Neural progenitor cell (in vitro differentiated cells): ENCODE measurements at regions not wholly inside any gene's neighbourhood (a gene's known extent, or its start where the extent isn't known, plus 50 kb on each side); places are given as distances from the start of the nearest gene placed in this dataset.

ENCODE experiments used
- DNase-seq: peaks from one replicate; pipeline ENCODE4 v3.0.0-alpha.2; 2016; ENCODE audit warnings: low spot score
- H2AFZ ChIP-seq: fragments of 200-600 bp; sonication (generic); replicated peaks from 2 replicates; pipeline ENCODE4 v1.6.1; 2016; ENCODE audit warnings: antibody characterized with exemption
- H3F3A ChIP-seq: fragments of 200-600 bp; sonication (generic); 2 replicates; pipeline ENCODE4 v1.6.1; 2016; ENCODE audit warnings: antibody characterized with exemption, low read depth
- H3K27ac ChIP-seq: fragments of 200-600 bp; sonication (generic); 2 replicates; pipeline ENCODE4 v1.5.1; 2016; ENCODE audit warnings: mild to moderate bottlenecking
- H3K27me3 ChIP-seq: fragments of 200-600 bp; sonication (generic); 2 replicates; pipeline ENCODE4 v1.6.1; 2016; ENCODE audit warnings: mild to moderate bottlenecking, moderate library complexity
- H3K36me3 ChIP-seq: fragments of 200-600 bp; sonication (generic); 2 replicates; pipeline ENCODE4 v1.5.1; 2016
- H3K4me1 ChIP-seq: fragments of 200-600 bp; sonication (generic); 2 replicates; pipeline ENCODE4 v1.6.1; 2016; ENCODE audit warnings: mixed run types
- H3K4me2 ChIP-seq: fragments of 200-600 bp; sonication (generic); 2 replicates; pipeline ENCODE4 v1.6.1; 2016
- H3K4me3 ChIP-seq: fragments of 200-600 bp; sonication (generic); 2 replicates; pipeline ENCODE4 v1.5.1; 2016
- H3K79me2 ChIP-seq: fragments of 200-600 bp; sonication (generic); 2 replicates; pipeline ENCODE4 v1.6.1; 2016; ENCODE audit warnings: low read depth
- H3K9ac ChIP-seq: fragments of 200-600 bp; sonication (generic); 2 replicates; pipeline ENCODE4 v1.6.1; 2016
- H3K9me3 ChIP-seq: fragments of 200-600 bp; sonication (generic); 2 replicates; pipeline ENCODE4 v1.5.1; 2016; ENCODE audit warnings: low read depth
- H4K20me1 ChIP-seq: fragments of 200-600 bp; sonication (generic); 2 replicates; pipeline ENCODE4 v1.6.1; 2016; ENCODE audit warnings: low read depth
- H3K27ac Mint-ChIP-seq: 3 replicates; pipeline ENCODE4 v1.8.0; 2021; ENCODE audit warnings: mixed read lengths
- H3K27me3 Mint-ChIP-seq: 2 replicates; pipeline ENCODE4 v1.8.0; 2022; ENCODE audit warnings: low read depth, mild to moderate bottlenecking, inconsistent platforms, moderate library complexity, mixed read lengths; ENCODE audit not compliant: insufficient read depth
- H3K36me3 Mint-ChIP-seq: 3 replicates; pipeline ENCODE4 v1.8.0; 2021; ENCODE audit warnings: mixed read lengths
- H3K4me1 Mint-ChIP-seq: 3 replicates; pipeline ENCODE4 v1.8.0; 2021; ENCODE audit warnings: mixed read lengths
- H3K4me3 Mint-ChIP-seq: 3 replicates; pipeline ENCODE4 v1.8.0; 2021; ENCODE audit warnings: mild to moderate bottlenecking, moderate library complexity, mixed read lengths
- H3K9me3 Mint-ChIP-seq: 3 replicates; pipeline ENCODE4 v1.8.0; 2020; ENCODE audit warnings: mixed read lengths
- CTCF ChIP-seq: fragments of 200-600 bp; sonication (generic); IDR thresholded peaks from 2 replicates; pipeline ENCODE4 v1.5.1; 2017; ENCODE audit warnings: antibody characterized with exemption, mild to moderate bottlenecking
- EZH2 ChIP-seq: fragments of 200-600 bp; sonication (generic); IDR thresholded peaks from 2 replicates; pipeline ENCODE4 v1.6.1; 2017; ENCODE audit warnings: antibody characterized with exemption, mild to moderate bottlenecking, moderate library complexity
- EZH2phosphoT487 ChIP-seq: fragments of 200-600 bp; sonication (generic); IDR thresholded peaks from 2 replicates; pipeline ENCODE4 v1.6.1; 2017; ENCODE audit warnings: antibody characterized with exemption

GRCh38 chr14:53640695-53641094 lies 315.9 kb downstream of the BMP4 start:
- no peak overlapping the region for H3K4me2 ChIP-seq
- no peaks in the 10 kb centered on the region for H4K20me1 ChIP-seq
- H3K36me3 ChIP-seq: no peaks in the 10 kb centered on the region
- H3K27me3 Mint-ChIP-seq: no peaks in the 10 kb centered on the region
- no peak overlapping the region for H3K27ac ChIP-seq
- H3K4me1 ChIP-seq: peaks cover 2% of the 10 kb centered on the region
- H2AFZ ChIP-seq: no peak overlapping the region
- no peaks in the 10 kb centered on the region for H3K4me1 Mint-ChIP-seq
- no peaks in the 10 kb centered on the region for H3K27me3 ChIP-seq
- no peak overlapping the region for H3K4me3 ChIP-seq
- no peak overlapping the region for H3K4me3 Mint-ChIP-seq
- no peaks in the 10 kb centered on the region for H3K36me3 Mint-ChIP-seq
- H3K9ac ChIP-seq: no peak overlapping the region
- DNase-seq: no peak
- peaks cover 16% of the 10 kb centered on the region for H3K9me3 Mint-ChIP-seq
- no peaks in the 10 kb centered on the region for H3K79me2 ChIP-seq
- TF ChIP-seq CTCF (no peak), EZH2phosphoT487 (no peak), EZH2 (no peak)
- no peaks in the 10 kb centered on the region for H3F3A ChIP-seq
- no peak overlapping the region for H3K27ac Mint-ChIP-seq
- no peaks in the 10 kb centered on the region for H3K9me3 ChIP-seq

GRCh38 chr14:53638966-53639365 lies 317.7 kb downstream of the BMP4 start:
- no peak overlapping the region for H3K27ac ChIP-seq
- TF ChIP-seq CTCF (no peak), EZH2phosphoT487 (no peak), EZH2 (no peak)
- no peaks in the 10 kb centered on the region for H3K27me3 Mint-ChIP-seq

GRCh38 chr14:53634793-53635192 lies 321.8 kb downstream of the BMP4 start:
- no peak overlapping the region for H3K4me2 ChIP-seq
- no peaks in the 10 kb centered on the region for H3K9me3 ChIP-seq
- Mint-ChIP-seq H3K4me1 (no peaks in the 10 kb centered on the region), H3K9me3 (peaks cover 2% of the 10 kb centered on the region), H3K36me3 (no peaks in the 10 kb centered on the region), H3K4me3 (no peak overlapping the region), H3K27me3 (no peaks in the 10 kb centered on the region), H3K27ac (no peak overlapping the region)
- no peaks in the 10 kb centered on the region for H3K36me3 ChIP-seq
- no peaks in the 10 kb centered on the region for H3K27me3 ChIP-seq
- DNase-seq: no peak
- no peaks in the 10 kb centered on the region for H4K20me1 ChIP-seq
- no peaks in the 10 kb centered on the region for H3K79me2 ChIP-seq
- TF ChIP-seq EZH2: no peak
- TF ChIP-seq EZH2phosphoT487: no peak
- no peak for TF ChIP-seq CTCF
- no peak overlapping the region for H3K4me3 ChIP-seq
- H3K27ac ChIP-seq: no peak overlapping the region
- no peak overlapping the region for H2AFZ ChIP-seq
- H3F3A ChIP-seq: no peaks in the 10 kb centered on the region
- no peaks in the 10 kb centered on the region for H3K4me1 ChIP-seq
- no peak overlapping the region for H3K9ac ChIP-seq

More at GRCh38 chr14:53638966-53639365, 317.7 kb downstream of the BMP4 start:
- Histone ChIP-seq H3K9me3 (no peaks in the 10 kb centered on the region), H2AFZ (no peak overlapping the region), H3K9ac (no peak overlapping the region), H3K4me2 (no peak overlapping the region), H3K36me3 (no peaks in the 10 kb centered on the region), H3K27me3 (no peaks in the 10 kb centered on the region), H3K79me2 (no peaks in the 10 kb centered on the region), H3F3A (no peaks in the 10 kb centered on the region), H4K20me1 (no peaks in the 10 kb centered on the region), H3K4me1 (no peaks in the 10 kb centered on the region), H3K4me3 (no peak overlapping the region)
- no peaks in the 10 kb centered on the region for H3K36me3 Mint-ChIP-seq
- no peak overlapping the region for H3K4me3 Mint-ChIP-seq
- DNase-seq: no peak
- peaks cover 16% of the 10 kb centered on the region for H3K9me3 Mint-ChIP-seq
- no peak overlapping the region for H3K27ac Mint-ChIP-seq
- no peaks in the 10 kb centered on the region for H3K4me1 Mint-ChIP-seq

GRCh38 chr14:53630336-53630735 lies 326.3 kb downstream of the BMP4 start:
- H4K20me1 ChIP-seq: no peaks in the 10 kb centered on the region
- Mint-ChIP-seq H3K4me3 (no peak overlapping the region), H3K36me3 (no peaks in the 10 kb centered on the region), H3K4me1 (peaks cover 5% of the 10 kb centered on the region), H3K27ac (no peak overlapping the region), H3K9me3 (peaks cover 2% of the 10 kb centered on the region), H3K27me3 (no peaks in the 10 kb centered on the region)
- no peak overlapping the region for H3K27ac ChIP-seq
- no peaks in the 10 kb centered on the region for H3K27me3 ChIP-seq
- H3K4me1 ChIP-seq: no peaks in the 10 kb centered on the region
- no peaks in the 10 kb centered on the region for H3K36me3 ChIP-seq
- no peaks in the 10 kb centered on the region for H3K79me2 ChIP-seq
- H2AFZ ChIP-seq: no peak overlapping the region
- no peak overlapping the region for H3K4me2 ChIP-seq
- H3K4me3 ChIP-seq: no peak overlapping the region
- no peaks in the 10 kb centered on the region for H3F3A ChIP-seq
- DNase-seq: no peak
- no peak overlapping the region for H3K9ac ChIP-seq
- TF ChIP-seq EZH2 (no peak), EZH2phosphoT487 (no peak), CTCF (no peak)
- H3K9me3 ChIP-seq: no peaks in the 10 kb centered on the region
